ENCODE measurements at regions not wholly inside any gene's neighbourhood (a gene's known extent, or its start where the extent isn't known, plus 50 kb on each side); places are given as distances from the start of the nearest gene placed in this dataset.

DNA sequence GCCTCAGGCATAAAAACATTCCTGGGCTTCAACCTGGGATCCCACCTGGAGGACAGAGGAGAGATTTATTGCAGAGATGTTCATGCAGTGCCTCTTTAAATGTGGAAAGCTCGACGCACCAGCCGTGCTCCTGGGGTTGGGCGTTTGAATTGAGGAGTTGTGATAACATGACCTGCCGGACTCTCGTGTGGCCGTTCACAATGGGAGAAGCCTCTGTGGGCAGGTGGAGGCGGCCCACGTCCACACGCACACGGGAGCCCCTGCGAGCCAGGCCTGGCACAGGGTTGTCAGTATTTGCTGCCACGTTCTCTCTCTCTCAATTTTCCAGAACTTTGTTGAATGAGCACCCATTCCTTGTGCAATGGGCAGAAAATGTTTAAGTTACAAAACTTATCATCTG, 58.3 kb upstream of the PPARA start:
- TF ChIP-seq, protein P1, sequence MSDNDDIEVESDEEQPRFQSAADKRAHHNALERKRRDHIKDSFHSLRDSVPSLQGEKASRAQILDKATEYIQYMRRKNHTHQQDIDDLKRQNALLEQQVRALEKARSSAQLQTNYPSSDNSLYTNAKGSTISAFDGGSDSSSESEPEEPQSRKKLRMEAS (IDR thresholded peaks at IDR 0.05), result no peak
- TF ChIP-seq RAD21 (IDR thresholded peaks at IDR 0.05; ENCODE audit: low read depth) (no peak), TAF1 (IDR thresholded peaks at IDR 0.05; ENCODE audit: low read depth) (no peak), FOXM1 (IDR thresholded peaks at IDR 0.05; ENCODE audit: borderline replicate concordance, low read depth) (no peak), NFIC (IDR thresholded peaks at IDR 0.05) (no peak), YY1 (IDR thresholded peaks at IDR 0.05; ENCODE audit: low read depth) (no peak), CREB1 (IDR thresholded peaks at IDR 0.05; ENCODE audit: low read depth) (no peak), EP300 (IDR thresholded peaks at IDR 0.05; ENCODE audit: borderline replicate concordance) (no peak)
- TF ChIP-seq, protein P2, sequence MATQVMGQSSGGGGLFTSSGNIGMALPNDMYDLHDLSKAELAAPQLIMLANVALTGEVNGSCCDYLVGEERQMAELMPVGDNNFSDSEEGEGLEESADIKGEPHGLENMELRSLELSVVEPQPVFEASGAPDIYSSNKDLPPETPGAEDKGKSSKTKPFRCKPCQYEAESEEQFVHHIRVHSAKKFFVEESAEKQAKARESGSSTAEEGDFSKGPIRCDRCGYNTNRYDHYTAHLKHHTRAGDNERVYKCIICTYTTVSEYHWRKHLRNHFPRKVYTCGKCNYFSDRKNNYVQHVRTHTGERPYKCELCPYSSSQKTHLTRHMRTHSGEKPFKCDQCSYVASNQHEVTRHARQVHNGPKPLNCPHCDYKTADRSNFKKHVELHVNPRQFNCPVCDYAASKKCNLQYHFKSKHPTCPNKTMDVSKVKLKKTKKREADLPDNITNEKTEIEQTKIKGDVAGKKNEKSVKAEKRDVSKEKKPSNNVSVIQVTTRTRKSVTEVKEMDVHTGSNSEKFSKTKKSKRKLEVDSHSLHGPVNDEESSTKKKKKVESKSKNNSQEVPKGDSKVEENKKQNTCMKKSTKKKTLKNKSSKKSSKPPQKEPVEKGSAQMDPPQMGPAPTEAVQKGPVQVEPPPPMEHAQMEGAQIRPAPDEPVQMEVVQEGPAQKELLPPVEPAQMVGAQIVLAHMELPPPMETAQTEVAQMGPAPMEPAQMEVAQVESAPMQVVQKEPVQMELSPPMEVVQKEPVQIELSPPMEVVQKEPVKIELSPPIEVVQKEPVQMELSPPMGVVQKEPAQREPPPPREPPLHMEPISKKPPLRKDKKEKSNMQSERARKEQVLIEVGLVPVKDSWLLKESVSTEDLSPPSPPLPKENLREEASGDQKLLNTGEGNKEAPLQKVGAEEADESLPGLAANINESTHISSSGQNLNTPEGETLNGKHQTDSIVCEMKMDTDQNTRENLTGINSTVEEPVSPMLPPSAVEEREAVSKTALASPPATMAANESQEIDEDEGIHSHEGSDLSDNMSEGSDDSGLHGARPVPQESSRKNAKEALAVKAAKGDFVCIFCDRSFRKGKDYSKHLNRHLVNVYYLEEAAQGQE (IDR thresholded peaks at IDR 0.05; ENCODE audit: low read depth), result no peak
- TF ChIP-seq, protein P3, sequence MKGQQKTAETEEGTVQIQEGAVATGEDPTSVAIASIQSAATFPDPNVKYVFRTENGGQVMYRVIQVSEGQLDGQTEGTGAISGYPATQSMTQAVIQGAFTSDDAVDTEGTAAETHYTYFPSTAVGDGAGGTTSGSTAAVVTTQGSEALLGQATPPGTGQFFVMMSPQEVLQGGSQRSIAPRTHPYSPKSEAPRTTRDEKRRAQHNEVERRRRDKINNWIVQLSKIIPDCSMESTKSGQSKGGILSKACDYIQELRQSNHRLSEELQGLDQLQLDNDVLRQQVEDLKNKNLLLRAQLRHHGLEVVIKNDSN (IDR thresholded peaks at IDR 0.05), result no peak
